ENCODE measurements at regions not wholly inside any gene's neighbourhood (a gene's known extent, or its start where the extent isn't known, plus 50 kb on each side); places are given as distances from the start of the nearest gene placed in this dataset.

DNA sequence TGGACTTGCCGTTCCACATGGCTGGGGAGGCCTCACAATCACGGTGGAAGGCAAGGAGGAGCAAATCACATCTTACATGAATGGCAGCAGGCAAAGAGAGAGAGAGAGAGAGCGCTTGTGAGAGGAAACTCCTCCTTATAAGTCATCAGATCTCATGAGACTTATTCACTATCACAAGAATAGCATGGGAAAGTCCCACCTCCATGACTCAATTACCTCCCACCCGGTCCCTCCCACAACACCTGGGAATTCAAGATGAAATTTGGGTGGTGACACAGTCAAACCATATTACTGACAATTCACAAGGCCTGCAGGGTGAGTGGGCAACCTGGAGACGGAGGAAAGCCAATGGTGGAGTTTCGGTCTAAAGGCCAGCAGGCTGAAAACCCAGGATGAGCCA lies 394.3 kb upstream of the TRAM1L1 start:
- Histone ChIP-seq H3K79me2 (ENCODE audit: control insufficient read depth, low read length) (no peaks in the 10 kb centered on the region), H3K4me3 (ENCODE audit: low read length) (no peak overlapping the region), H3K9me3 (ENCODE audit: control insufficient read depth, insufficient read depth, low read length) (no peaks in the 10 kb centered on the region), H3K9me2 (replicated peaks; ENCODE audit: control insufficient read depth, low read length) (no peaks in the 10 kb centered on the region), H3K36me3 (ENCODE audit: control insufficient read depth, low read length) (no peaks in the 10 kb centered on the region), H3K4me1 (ENCODE audit: control insufficient read depth, low read length) (peaks cover 5% of the 10 kb centered on the region), H3K4me2 (ENCODE audit: low read length) (no peak overlapping the region), H3F3A (ENCODE audit: control insufficient read depth, insufficient read depth) (no peaks in the 10 kb centered on the region), H3K27ac (ENCODE audit: low read depth, low read length) (no peak overlapping the region), H4K20me1 (ENCODE audit: control insufficient read depth, insufficient read depth, low read depth, low read length) (no peaks in the 10 kb centered on the region), H3K27me3 (ENCODE audit: control insufficient read depth, low read length) (no peaks in the 10 kb centered on the region)
- TF ChIP-seq, protein P1, sequence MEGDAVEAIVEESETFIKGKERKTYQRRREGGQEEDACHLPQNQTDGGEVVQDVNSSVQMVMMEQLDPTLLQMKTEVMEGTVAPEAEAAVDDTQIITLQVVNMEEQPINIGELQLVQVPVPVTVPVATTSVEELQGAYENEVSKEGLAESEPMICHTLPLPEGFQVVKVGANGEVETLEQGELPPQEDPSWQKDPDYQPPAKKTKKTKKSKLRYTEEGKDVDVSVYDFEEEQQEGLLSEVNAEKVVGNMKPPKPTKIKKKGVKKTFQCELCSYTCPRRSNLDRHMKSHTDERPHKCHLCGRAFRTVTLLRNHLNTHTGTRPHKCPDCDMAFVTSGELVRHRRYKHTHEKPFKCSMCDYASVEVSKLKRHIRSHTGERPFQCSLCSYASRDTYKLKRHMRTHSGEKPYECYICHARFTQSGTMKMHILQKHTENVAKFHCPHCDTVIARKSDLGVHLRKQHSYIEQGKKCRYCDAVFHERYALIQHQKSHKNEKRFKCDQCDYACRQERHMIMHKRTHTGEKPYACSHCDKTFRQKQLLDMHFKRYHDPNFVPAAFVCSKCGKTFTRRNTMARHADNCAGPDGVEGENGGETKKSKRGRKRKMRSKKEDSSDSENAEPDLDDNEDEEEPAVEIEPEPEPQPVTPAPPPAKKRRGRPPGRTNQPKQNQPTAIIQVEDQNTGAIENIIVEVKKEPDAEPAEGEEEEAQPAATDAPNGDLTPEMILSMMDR (IDR thresholded peaks at IDR 0.05; ENCODE audit: low read depth, low read length, poor library complexity, severe bottlenecking) = no peak
- no peak for TF ChIP-seq EZH2phosphoT487 (IDR thresholded peaks at IDR 0.05; ENCODE audit: borderline replicate concordance, low read length)

DNA sequence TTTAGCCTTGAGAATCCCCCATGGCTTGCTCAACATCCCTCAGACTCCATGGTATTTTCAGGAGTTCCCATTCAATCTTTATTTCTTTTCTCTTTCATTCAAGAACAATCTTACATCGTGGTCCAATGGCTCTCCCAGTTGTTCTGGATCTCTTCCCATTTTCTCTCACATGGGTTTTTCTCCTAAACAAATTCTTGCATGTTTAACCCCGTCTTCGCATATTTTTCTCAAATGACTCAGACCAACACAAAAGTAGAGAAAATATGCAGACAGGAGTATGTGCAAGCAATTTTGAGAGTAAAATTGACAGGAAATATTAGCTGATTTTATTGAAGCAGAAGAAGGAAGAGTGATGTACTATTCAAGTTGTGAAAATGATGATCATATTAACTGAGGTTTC lies 396.4 kb upstream of the TRAM1L1 start:
- H3K4me3 ChIP-seq (ENCODE audit: low read length) = no peak overlapping the region
- no peaks in the 10 kb centered on the region for H3K4me1 ChIP-seq (ENCODE audit: control insufficient read depth, low read length)
- H3K27ac ChIP-seq (ENCODE audit: low read depth, low read length) = no peak overlapping the region
- no peaks in the 10 kb centered on the region for H3K9me2 ChIP-seq (replicated peaks; ENCODE audit: control insufficient read depth, low read length)
- H3K4me2 ChIP-seq (ENCODE audit: low read length) = no peak overlapping the region
- no peaks in the 10 kb centered on the region for H3K36me3 ChIP-seq (ENCODE audit: control insufficient read depth, low read length)
- H3K9me3 ChIP-seq (ENCODE audit: control insufficient read depth, insufficient read depth, low read length) = no peaks in the 10 kb centered on the region
- H4K20me1 ChIP-seq (ENCODE audit: control insufficient read depth, insufficient read depth, low read depth, low read length) = no peaks in the 10 kb centered on the region
- no peaks in the 10 kb centered on the region for H3K27me3 ChIP-seq (ENCODE audit: control insufficient read depth, low read length)
- no peaks in the 10 kb centered on the region for H3K79me2 ChIP-seq (ENCODE audit: control insufficient read depth, low read length)
- H3F3A ChIP-seq (ENCODE audit: control insufficient read depth, insufficient read depth) = no peaks in the 10 kb centered on the region
- no peak for TF ChIP-seq EZH2phosphoT487 (IDR thresholded peaks at IDR 0.05; ENCODE audit: borderline replicate concordance, low read length)
- TF ChIP-seq, protein P1 (IDR thresholded peaks at IDR 0.05; ENCODE audit: low read depth, low read length, poor library complexity, severe bottlenecking) = no peak

GRCh38 chr4:117488692-117489091 lies 403.3 kb upstream of the TRAM1L1 start:
- Histone ChIP-seq H3K9me2 (replicated peaks; ENCODE audit: control insufficient read depth, low read length) (no peaks in the 10 kb centered on the region), H4K20me1 (ENCODE audit: control insufficient read depth, insufficient read depth, low read depth, low read length) (no peaks in the 10 kb centered on the region), H3K4me3 (ENCODE audit: low read length) (no peak overlapping the region), H3K9me3 (ENCODE audit: control insufficient read depth, insufficient read depth, low read length) (no peaks in the 10 kb centered on the region), H3K79me2 (ENCODE audit: control insufficient read depth, low read length) (no peaks in the 10 kb centered on the region), H3F3A (ENCODE audit: control insufficient read depth, insufficient read depth) (no peaks in the 10 kb centered on the region), H3K4me1 (ENCODE audit: control insufficient read depth, low read length) (no peaks in the 10 kb centered on the region), H3K4me2 (ENCODE audit: low read length) (no peak overlapping the region), H3K36me3 (ENCODE audit: control insufficient read depth, low read length) (no peaks in the 10 kb centered on the region), H3K27me3 (ENCODE audit: control insufficient read depth, low read length) (no peaks in the 10 kb centered on the region), H3K27ac (ENCODE audit: low read depth, low read length) (no peak overlapping the region)
- no peak for TF ChIP-seq EZH2phosphoT487 (IDR thresholded peaks at IDR 0.05; ENCODE audit: borderline replicate concordance, low read length)
- TF ChIP-seq, protein P1 (IDR thresholded peaks at IDR 0.05; ENCODE audit: low read depth, low read length, poor library complexity, severe bottlenecking) = no peak

DNA sequence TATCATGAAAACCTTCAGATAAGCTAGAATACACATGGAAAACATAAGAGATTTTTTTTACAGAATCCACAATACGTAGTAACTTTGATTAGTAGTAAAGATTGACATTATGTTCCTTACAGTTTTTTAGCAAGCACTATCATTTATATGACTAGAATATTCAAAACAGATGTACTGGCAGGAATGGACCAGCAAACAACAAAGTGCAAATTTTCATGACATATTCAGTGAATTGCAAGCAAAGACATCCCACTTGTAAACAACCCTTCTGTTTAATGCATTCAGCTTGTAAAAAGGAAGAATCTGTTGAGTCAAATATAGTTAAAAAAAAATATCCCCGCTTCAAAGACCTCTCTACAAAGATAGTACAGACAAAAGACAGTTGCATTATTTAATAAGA lies 403.7 kb upstream of the TRAM1L1 start:
- Histone ChIP-seq H3K9me3 (ENCODE audit: control insufficient read depth, insufficient read depth, low read length) (no peaks in the 10 kb centered on the region), H3K4me1 (ENCODE audit: control insufficient read depth, low read length) (no peaks in the 10 kb centered on the region), H3K9me2 (replicated peaks; ENCODE audit: control insufficient read depth, low read length) (no peaks in the 10 kb centered on the region), H4K20me1 (ENCODE audit: control insufficient read depth, insufficient read depth, low read depth, low read length) (no peaks in the 10 kb centered on the region), H3K4me3 (ENCODE audit: low read length) (no peak overlapping the region), H3K79me2 (ENCODE audit: control insufficient read depth, low read length) (no peaks in the 10 kb centered on the region), H3F3A (ENCODE audit: control insufficient read depth, insufficient read depth) (no peaks in the 10 kb centered on the region), H3K27ac (ENCODE audit: low read depth, low read length) (no peak overlapping the region), H3K36me3 (ENCODE audit: control insufficient read depth, low read length) (no peaks in the 10 kb centered on the region), H3K4me2 (ENCODE audit: low read length) (no peak overlapping the region), H3K27me3 (ENCODE audit: control insufficient read depth, low read length) (no peaks in the 10 kb centered on the region)
- TF ChIP-seq EZH2phosphoT487 (IDR thresholded peaks at IDR 0.05; ENCODE audit: borderline replicate concordance, low read length) = no peak
- TF ChIP-seq, protein P1 (IDR thresholded peaks at IDR 0.05; ENCODE audit: low read depth, low read length, poor library complexity, severe bottlenecking) = no peak
